OCI-LY3 (cell line): ENCODE measurements at regions not wholly inside any gene's neighbourhood (a gene's known extent, or its start where the extent isn't known, plus 50 kb on each side); places are given as distances from the start of the nearest gene placed in this dataset.
"Not testable (repeated sequence)": the region's sequence is repeated elsewhere in the genome, so short reads cannot be mapped to it uniquely, and the experiment has no call there.

ENCODE experiments used
- H2AFZ ChIP-seq: fragments of 200-600, 300-600 bp; shearing (Covaris generic); 2 replicates; pipeline ENCODE4 v1.6.0; 2014; ENCODE audit warnings: antibody characterized with exemption, low read depth, low read length
- H3K27ac ChIP-seq: fragments of 200-600, 300-600 bp; sonication (generic); 2 replicates; pipeline ENCODE4 v1.5.1; 2014; ENCODE audit warnings: mild to moderate bottlenecking, low read length, moderate library complexity, mixed read lengths
- H3K27me3 ChIP-seq: fragments of 200-600, 300-600 bp; sonication (generic); 2 replicates; pipeline ENCODE4 v1.6.1; 2014; ENCODE audit warnings: low read depth, low read length, mixed read lengths
- H3K36me3 ChIP-seq: fragments of 200-600, 300-600 bp; sonication (generic); replicated peaks from 2 replicates; pipeline ENCODE3; 2014; ENCODE audit warnings: low read depth, low read length, mixed read lengths
- H3K4me1 ChIP-seq: fragments of 300-600, 200-600 bp; sonication (generic); 2 replicates; pipeline ENCODE4 v1.6.1; 2014; ENCODE audit warnings: low read length, mixed read lengths
- H3K4me2 ChIP-seq: fragments of 200-600, 300-600 bp; sonication (generic); 2 replicates; pipeline ENCODE4 v1.6.1; 2014; ENCODE audit warnings: low read length, mixed read lengths
- H3K4me3 ChIP-seq: fragments of 300-600, 200-600 bp; sonication (generic); 2 replicates; pipeline ENCODE4 v1.5.1; 2014; ENCODE audit warnings: antibody characterized with exemption, mild to moderate bottlenecking, low read length, moderate library complexity
- H3K79me2 ChIP-seq: fragments of 300-600, 200-600 bp; shearing (Covaris generic); 2 replicates; pipeline ENCODE4 v1.6.1; 2014; ENCODE audit warnings: mild to moderate bottlenecking, low read length, mixed read lengths
- H3K9ac ChIP-seq: fragments of 300-600, 200-600 bp; shearing (Covaris generic); 2 replicates; pipeline ENCODE4 v1.6.0; 2014; ENCODE audit warnings: mild to moderate bottlenecking, low read length, moderate library complexity
- H3K9me3 ChIP-seq: fragments of 200-600, 300-600 bp; shearing (Covaris generic); 2 replicates; pipeline ENCODE4 v1.6.1; 2014; ENCODE audit warnings: low read length, mixed read lengths; ENCODE audit not compliant: insufficient read depth
- H4K20me1 ChIP-seq: fragments of 200-600, 300-600 bp; sonication (generic); 2 replicates; pipeline ENCODE4 v1.6.1; 2016; ENCODE audit warnings: low read length, mixed read lengths; ENCODE audit not compliant: insufficient read depth
- CTCF ChIP-seq: fragments of 200-600, 300-600 bp; sonication (generic); IDR thresholded peaks from 2 replicates; pipeline ENCODE4 v1.5.1; 2014; ENCODE audit warnings: antibody characterized with exemption, low read length, low read depth
- EZH2phosphoT487 ChIP-seq: fragments of 200-600 bp; shearing (Covaris generic); IDR thresholded peaks from 2 replicates; pipeline ENCODE4 v1.6.1; 2018; ENCODE audit warnings: antibody characterized with exemption, mixed run types, low read depth

GRCh38 chr3:115403786-115404185 lies 219.5 kb upstream of the GAP43 start:
- Histone ChIP-seq H3K36me3 (no peaks in the 10 kb centered on the region), H2AFZ (no peak overlapping the region), H3K4me2 (no peak overlapping the region), H3K27me3 (no peaks in the 10 kb centered on the region), H3K27ac (no peak overlapping the region), H3K9ac (no peak overlapping the region), H4K20me1 (no peaks in the 10 kb centered on the region), H3K79me2 (no peaks in the 10 kb centered on the region), H3K4me1 (no peaks in the 10 kb centered on the region), H3K9me3 (no peaks in the 10 kb centered on the region), H3K4me3 (no peak overlapping the region)
- no peak for TF ChIP-seq CTCF
- TF ChIP-seq EZH2phosphoT487, result no peak

- H3K36me3 ChIP-seq, result no peaks in the 10 kb centered on the region
Measured at GRCh38 chr3:115409596-115409995, 213.7 kb upstream of the GAP43 start.

GRCh38 chr3:115414610-115415009 lies 208.7 kb upstream of the GAP43 start:
- not testable (repeated sequence) for H3K4me3 ChIP-seq, H3K36me3 ChIP-seq, H3K9me3 ChIP-seq, H3K4me2 ChIP-seq, H3K27me3 ChIP-seq, H3K27ac ChIP-seq, H3K4me1 ChIP-seq, H4K20me1 ChIP-seq, H3K79me2 ChIP-seq, H3K9ac ChIP-seq, H2AFZ ChIP-seq

More at GRCh38 chr3:115409596-115409995, 213.7 kb upstream of the GAP43 start:
- Histone ChIP-seq H3K4me2 (no peak overlapping the region), H3K4me3 (no peak overlapping the region), H3K9ac (no peak overlapping the region), H3K4me1 (peaks cover 7% of the 10 kb centered on the region), H3K79me2 (no peaks in the 10 kb centered on the region), H3K9me3 (no peaks in the 10 kb centered on the region), H2AFZ (no peak overlapping the region), H3K27me3 (no peaks in the 10 kb centered on the region), H3K27ac (no peak overlapping the region), H4K20me1 (no peaks in the 10 kb centered on the region)
- TF ChIP-seq EZH2phosphoT487 (no peak), CTCF (no peak)

GRCh38 chr3:115415246-115415996 lies 207.9 kb upstream of the GAP43 start:
- peaks cover 2% of the 10 kb centered on the region for H3K4me1 ChIP-seq
- H3K9ac ChIP-seq, result no peak overlapping the region
- H3K27ac ChIP-seq, result no peak overlapping the region
- H4K20me1 ChIP-seq, result no peaks in the 10 kb centered on the region
- no peak overlapping the region for H2AFZ ChIP-seq
- H3K9me3 ChIP-seq, result no peaks in the 10 kb centered on the region
- no peaks in the 10 kb centered on the region for H3K36me3 ChIP-seq
- no peak overlapping the region for H3K4me3 ChIP-seq
- H3K79me2 ChIP-seq, result no peaks in the 10 kb centered on the region
- TF ChIP-seq CTCF, result no peak
- TF ChIP-seq EZH2phosphoT487, result no peak
- no peak overlapping the region for H3K4me2 ChIP-seq
- H3K27me3 ChIP-seq, result no peaks in the 10 kb centered on the region
